Lower lobe of right lung (tissue), 2 donors: ENCODE measurements at regions not wholly inside any gene's neighbourhood (a gene's known extent, or its start where the extent isn't known, plus 50 kb on each side); places are given as distances from the start of the nearest gene placed in this dataset.

ENCODE experiments used
- ATAC-seq, 2 donors: fragments of 200-7000 bp; cut with Tn5 transposase; one replicate each; pipeline ENCODE4 v1.9.1; 2020 to 2022; ENCODE audit warnings: mild to moderate bottlenecking in 2 of 2, moderate library complexity in 2 of 2
- DNase-seq: peaks from one replicate; pipeline ENCODE4 v3.0.0-alpha.2; 2020
- H3K27ac ChIP-seq: fragments of 200-600 bp; one replicate; pipeline ENCODE4 v1.8.0; 2022
- H3K27me3 ChIP-seq: fragments of 200-600 bp; one replicate; pipeline ENCODE4 v1.8.0; 2022; ENCODE audit warnings: low read depth
- H3K36me3 ChIP-seq: fragments of 200-600 bp; one replicate; pipeline ENCODE4 v1.8.0; 2022; ENCODE audit warnings: mild to moderate bottlenecking
- H3K4me1 ChIP-seq: fragments of 200-600 bp; one replicate; pipeline ENCODE4 v1.8.0; 2022
- H3K4me3 ChIP-seq: fragments of 200-600 bp; one replicate; pipeline ENCODE4 v1.8.0; 2022; ENCODE audit warnings: mild to moderate bottlenecking
- H3K9me3 ChIP-seq: fragments of 200-600 bp; one replicate; pipeline ENCODE4 v1.8.0; 2022
- intact Hi-C: fragments of 100-400 bp; cut with DNase I; formaldehyde crosslinking; loops from one replicate; pipeline ENCODE4 v1.11.0; 2022
- TF ChIP-seq, protein P1 (sequence below): fragments of 200-600 bp; IDR thresholded peaks from one replicate; pipeline ENCODE4 v1.8.0; 2022; ENCODE audit warnings: antibody characterized with exemption, mild to moderate bottlenecking
- donor health status: DM: no; HTN: yes; CAD: no; lungs with severe emphysema.

GRCh38 chr16:66193543-66194229 lies 172.8 kb upstream of the CDH5 start:
- intact Hi-C loops, result no loop called here
- H3K4me3 ChIP-seq, result no peak overlapping the region
- TF ChIP-seq, protein P1, sequence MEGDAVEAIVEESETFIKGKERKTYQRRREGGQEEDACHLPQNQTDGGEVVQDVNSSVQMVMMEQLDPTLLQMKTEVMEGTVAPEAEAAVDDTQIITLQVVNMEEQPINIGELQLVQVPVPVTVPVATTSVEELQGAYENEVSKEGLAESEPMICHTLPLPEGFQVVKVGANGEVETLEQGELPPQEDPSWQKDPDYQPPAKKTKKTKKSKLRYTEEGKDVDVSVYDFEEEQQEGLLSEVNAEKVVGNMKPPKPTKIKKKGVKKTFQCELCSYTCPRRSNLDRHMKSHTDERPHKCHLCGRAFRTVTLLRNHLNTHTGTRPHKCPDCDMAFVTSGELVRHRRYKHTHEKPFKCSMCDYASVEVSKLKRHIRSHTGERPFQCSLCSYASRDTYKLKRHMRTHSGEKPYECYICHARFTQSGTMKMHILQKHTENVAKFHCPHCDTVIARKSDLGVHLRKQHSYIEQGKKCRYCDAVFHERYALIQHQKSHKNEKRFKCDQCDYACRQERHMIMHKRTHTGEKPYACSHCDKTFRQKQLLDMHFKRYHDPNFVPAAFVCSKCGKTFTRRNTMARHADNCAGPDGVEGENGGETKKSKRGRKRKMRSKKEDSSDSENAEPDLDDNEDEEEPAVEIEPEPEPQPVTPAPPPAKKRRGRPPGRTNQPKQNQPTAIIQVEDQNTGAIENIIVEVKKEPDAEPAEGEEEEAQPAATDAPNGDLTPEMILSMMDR, result no peak
- H3K27me3 ChIP-seq, result no peaks in the 10 kb centered on the region
- no peak for ATAC-seq
- H3K27ac ChIP-seq, result no peak overlapping the region
- DNase-seq, result no peak
- H3K9me3 ChIP-seq, result no peaks in the 10 kb centered on the region
- H3K36me3 ChIP-seq, result no peaks in the 10 kb centered on the region
- no peaks in the 10 kb centered on the region for H3K4me1 ChIP-seq

GRCh38 chr16:66190411-66190810 lies 176.1 kb upstream of the CDH5 start:
- intact Hi-C loops, result no loop called here
- Histone ChIP-seq H3K4me3 (no peak overlapping the region), H3K27ac (no peak overlapping the region), H3K27me3 (no peaks in the 10 kb centered on the region), H3K36me3 (no peaks in the 10 kb centered on the region), H3K9me3 (no peaks in the 10 kb centered on the region), H3K4me1 (no peaks in the 10 kb centered on the region)
- no peak for DNase-seq
- ATAC-seq, result no peak
- TF ChIP-seq, protein P1, result no peak

GRCh38 chr16:66189951-66190350 lies 176.5 kb upstream of the CDH5 start:
- no peaks in the 10 kb centered on the region for H3K36me3 ChIP-seq
- no peaks in the 10 kb centered on the region for H3K4me1 ChIP-seq
- no peak overlapping the region for H3K27ac ChIP-seq
- no peak overlapping the region for H3K4me3 ChIP-seq
- H3K27me3 ChIP-seq, result no peaks in the 10 kb centered on the region
- TF ChIP-seq, protein P1, result no peak
- ATAC-seq (peak in 1 of 2 donors; percentile 48), DNase-seq (no peak)
- no peaks in the 10 kb centered on the region for H3K9me3 ChIP-seq
- intact Hi-C loops, result no loop called here

DNA sequence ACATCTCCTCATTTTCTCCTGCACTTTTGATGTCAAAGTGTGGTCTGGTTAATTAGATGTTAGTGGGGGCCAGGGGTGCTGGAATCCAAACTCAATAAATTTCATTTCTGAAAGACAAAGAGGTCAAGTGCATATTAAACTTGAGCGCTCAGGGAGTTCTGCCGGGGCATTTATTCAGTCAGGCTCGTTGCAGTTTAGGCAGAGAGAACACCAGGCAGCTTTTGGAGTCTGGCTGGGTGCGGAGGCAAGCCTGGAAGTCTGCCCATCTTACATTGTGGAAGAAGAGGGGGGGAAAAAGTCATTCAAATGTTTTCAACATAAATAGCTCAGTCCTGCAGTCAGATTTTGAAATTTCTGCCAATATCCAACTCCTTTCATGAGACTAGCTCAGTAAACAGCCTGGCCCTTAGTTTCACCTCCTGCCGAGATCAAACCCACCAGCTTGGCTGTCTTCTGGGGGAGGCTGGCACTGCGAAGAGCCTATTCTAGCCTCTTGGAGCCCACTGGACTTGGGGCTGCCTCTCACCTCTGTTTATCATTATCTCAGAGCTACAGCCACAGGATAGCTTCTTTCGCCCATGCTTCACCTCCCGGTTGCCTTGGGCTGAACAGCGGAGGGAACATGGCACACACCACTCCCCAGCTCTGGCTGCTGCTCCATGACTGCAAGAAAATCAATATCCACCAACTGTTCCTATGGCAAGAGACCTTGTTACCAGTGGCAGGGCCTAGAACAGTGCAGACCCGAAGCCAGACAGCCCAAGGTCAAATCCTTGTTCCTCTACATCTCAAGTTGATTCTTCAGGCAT lies 177.4 kb upstream of the CDH5 start:
- Histone ChIP-seq H3K9me3 (no peaks in the 10 kb centered on the region), H3K4me1 (no peaks in the 10 kb centered on the region), H3K4me3 (no peak overlapping the region), H3K36me3 (no peaks in the 10 kb centered on the region), H3K27me3 (no peaks in the 10 kb centered on the region), H3K27ac (peak overlapping the region; percentile 61)
- intact Hi-C loops, result no loop called here
- TF ChIP-seq, protein P1, result no peak
- DNase-seq, result no peak
- peak in 1 of 2 donors; percentile 29 for ATAC-seq

DNA sequence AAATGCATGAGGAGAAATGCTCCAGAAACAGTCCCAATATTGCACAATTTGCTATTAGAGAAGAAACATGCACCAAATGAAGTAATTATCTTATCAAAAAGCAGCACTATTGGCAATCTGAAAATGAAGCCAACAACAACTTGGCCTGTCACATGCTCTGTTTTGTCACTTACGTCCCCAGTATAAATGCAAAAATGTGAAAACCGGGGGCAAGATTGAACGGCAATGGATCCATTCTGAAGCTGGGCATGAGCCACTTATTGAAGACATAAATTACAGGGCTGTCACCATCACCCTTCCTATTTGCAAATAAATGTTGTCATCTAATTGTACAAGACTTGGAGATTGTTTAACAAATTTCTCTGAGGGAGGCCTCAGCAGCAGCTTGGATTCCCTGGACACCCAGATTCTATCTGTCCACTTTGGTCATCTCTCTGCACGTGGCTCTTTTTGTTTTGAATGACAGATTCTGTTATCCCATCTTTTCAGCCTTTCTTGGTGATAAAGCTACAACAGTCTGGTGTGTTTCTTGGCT lies 180.2 kb upstream of the CDH5 start:
- H3K36me3 ChIP-seq, result no peaks in the 10 kb centered on the region
- ATAC-seq (no peak), DNase-seq (no peak)
- intact Hi-C loops, result no loop called here
- TF ChIP-seq, protein P1, result no peak
- no peaks in the 10 kb centered on the region for H3K4me1 ChIP-seq
- no peak overlapping the region for H3K27ac ChIP-seq
- no peak overlapping the region for H3K4me3 ChIP-seq
- no peaks in the 10 kb centered on the region for H3K27me3 ChIP-seq
- H3K9me3 ChIP-seq, result no peaks in the 10 kb centered on the region
